ENCODE measurements at regions not wholly inside any gene's neighbourhood (a gene's known extent, or its start where the extent isn't known, plus 50 kb on each side); places are given as distances from the start of the nearest gene placed in this dataset.

DNA sequence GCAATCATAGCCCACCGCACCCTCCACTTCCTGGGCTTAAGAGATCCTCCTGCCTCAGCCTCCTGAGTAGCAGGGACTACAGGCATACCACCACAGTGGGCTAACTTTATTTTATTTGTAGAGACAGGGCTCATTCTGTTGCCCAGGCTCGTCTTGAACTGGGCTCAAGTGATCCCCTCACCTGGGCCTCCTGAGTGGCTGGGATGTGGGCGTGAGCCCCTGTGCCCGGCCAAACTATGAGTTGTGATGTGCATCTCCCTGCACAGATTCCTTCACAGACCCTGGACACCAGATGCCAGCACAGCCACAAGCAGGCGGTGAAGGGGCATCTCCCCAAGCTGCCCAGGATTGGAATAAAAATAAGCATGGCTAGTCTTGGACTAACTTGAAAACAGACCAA, 244.9 kb upstream of the IRX1 start (continued):
- TF ChIP-seq, protein P1, sequence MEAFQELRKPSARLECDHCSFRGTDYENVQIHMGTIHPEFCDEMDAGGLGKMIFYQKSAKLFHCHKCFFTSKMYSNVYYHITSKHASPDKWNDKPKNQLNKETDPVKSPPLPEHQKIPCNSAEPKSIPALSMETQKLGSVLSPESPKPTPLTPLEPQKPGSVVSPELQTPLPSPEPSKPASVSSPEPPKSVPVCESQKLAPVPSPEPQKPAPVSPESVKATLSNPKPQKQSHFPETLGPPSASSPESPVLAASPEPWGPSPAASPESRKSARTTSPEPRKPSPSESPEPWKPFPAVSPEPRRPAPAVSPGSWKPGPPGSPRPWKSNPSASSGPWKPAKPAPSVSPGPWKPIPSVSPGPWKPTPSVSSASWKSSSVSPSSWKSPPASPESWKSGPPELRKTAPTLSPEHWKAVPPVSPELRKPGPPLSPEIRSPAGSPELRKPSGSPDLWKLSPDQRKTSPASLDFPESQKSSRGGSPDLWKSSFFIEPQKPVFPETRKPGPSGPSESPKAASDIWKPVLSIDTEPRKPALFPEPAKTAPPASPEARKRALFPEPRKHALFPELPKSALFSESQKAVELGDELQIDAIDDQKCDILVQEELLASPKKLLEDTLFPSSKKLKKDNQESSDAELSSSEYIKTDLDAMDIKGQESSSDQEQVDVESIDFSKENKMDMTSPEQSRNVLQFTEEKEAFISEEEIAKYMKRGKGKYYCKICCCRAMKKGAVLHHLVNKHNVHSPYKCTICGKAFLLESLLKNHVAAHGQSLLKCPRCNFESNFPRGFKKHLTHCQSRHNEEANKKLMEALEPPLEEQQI (IDR thresholded peaks at IDR 0.05) = no peak
- TF ChIP-seq U2AF1 (optimal IDR thresholded peaks at IDR 0.05; ENCODE audit: low read depth, low read length) (no peak), MEF2D (tag; conservative IDR thresholded peaks at IDR 0.05; ENCODE audit: low read depth) (no peak), SLC30A9 (CRISPR knock-in tag; IDR thresholded peaks at IDR 0.05) (no peak), ZNF609 (CRISPR knock-in tag; IDR thresholded peaks at IDR 0.05; ENCODE audit: borderline replicate concordance) (no peak)
